ENCODE measurements at regions not wholly inside any gene's neighbourhood (a gene's known extent, or its start where the extent isn't known, plus 50 kb on each side); places are given as distances from the start of the nearest gene placed in this dataset.

DNA sequence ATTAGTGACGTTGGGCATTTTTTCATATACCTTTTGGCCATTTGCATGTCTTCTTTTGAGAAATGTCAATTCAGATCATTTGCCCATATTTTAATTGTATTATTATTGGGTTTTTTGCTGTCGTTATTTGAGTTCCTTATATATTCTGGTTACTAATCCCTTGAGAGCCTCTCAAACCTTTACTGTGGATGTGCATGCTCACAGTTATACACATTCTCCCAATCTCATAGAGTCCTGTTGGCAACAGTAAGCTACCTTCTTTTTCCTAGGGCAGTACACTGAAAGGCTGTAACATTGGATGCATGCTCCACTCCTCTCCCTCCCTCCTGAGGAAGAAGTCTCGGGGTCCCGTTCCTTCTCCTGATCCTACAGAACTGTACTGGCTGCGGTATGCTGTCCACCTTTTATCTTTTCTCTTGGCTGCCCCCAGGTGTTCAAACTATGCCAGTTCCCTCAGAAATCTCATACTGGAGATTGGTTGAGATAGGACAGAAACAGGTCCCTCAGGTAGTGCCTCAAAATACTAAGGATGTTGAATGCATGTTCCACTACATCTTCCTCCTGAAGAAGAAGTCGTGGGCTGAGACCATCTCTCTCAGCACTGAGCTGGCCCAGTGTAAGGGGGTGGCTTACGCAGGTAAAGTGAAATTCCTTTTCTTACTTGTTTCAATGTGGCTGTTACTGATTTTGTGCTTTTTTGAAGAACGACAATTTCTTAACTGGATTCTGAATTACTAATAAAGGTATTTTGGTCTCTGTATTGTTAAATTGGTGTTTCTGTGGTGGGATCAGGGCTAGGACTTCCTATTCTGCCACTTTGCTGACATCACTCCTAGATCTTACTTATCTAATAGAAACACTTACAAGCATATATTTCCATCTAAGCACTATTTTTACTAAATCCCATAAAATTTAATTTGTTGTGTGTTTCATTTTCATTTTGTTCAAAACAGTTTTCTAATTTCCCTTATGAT lies 145.4 kb upstream of the HUWE1 start:
- no peak for TF ChIP-seq POLR2A (IDR thresholded peaks at IDR 0.05)
- TF ChIP-seq, protein P1, sequence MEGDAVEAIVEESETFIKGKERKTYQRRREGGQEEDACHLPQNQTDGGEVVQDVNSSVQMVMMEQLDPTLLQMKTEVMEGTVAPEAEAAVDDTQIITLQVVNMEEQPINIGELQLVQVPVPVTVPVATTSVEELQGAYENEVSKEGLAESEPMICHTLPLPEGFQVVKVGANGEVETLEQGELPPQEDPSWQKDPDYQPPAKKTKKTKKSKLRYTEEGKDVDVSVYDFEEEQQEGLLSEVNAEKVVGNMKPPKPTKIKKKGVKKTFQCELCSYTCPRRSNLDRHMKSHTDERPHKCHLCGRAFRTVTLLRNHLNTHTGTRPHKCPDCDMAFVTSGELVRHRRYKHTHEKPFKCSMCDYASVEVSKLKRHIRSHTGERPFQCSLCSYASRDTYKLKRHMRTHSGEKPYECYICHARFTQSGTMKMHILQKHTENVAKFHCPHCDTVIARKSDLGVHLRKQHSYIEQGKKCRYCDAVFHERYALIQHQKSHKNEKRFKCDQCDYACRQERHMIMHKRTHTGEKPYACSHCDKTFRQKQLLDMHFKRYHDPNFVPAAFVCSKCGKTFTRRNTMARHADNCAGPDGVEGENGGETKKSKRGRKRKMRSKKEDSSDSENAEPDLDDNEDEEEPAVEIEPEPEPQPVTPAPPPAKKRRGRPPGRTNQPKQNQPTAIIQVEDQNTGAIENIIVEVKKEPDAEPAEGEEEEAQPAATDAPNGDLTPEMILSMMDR (IDR thresholded peaks at IDR 0.05 in 4 of 5, conservative IDR thresholded peaks at IDR 0.05 in 1 of 5): no peak

Data from gastrocnemius medialis (tissue), 4 donors.